ENCODE measurements at regions not wholly inside any gene's neighbourhood (a gene's known extent, or its start where the extent isn't known, plus 50 kb on each side); places are given as distances from the start of the nearest gene placed in this dataset.
"Not testable (repeated sequence)": the region's sequence is repeated elsewhere in the genome, so short reads cannot be mapped to it uniquely, and the experiment has no call there.

GRCh38 chr9:89670801-89671434 lies 66.1 kb downstream of the GADD45G start:
- no peak for DNase-seq (ENCODE audit: low read depth in 3 of 3)

- DNase-seq (ENCODE audit: low read depth in 3 of 3): no peak
Measured at GRCh38 chr9:89674667-89675057, 69.8 kb downstream of the GADD45G start.

- no peak for DNase-seq (ENCODE audit: low read depth in 3 of 3)
Measured at GRCh38 chr9:89675058-89675742, 70.4 kb downstream of the GADD45G start.

- no peak for DNase-seq (ENCODE audit: low read depth in 3 of 3)
Measured at GRCh38 chr9:89676281-89676680, 71.5 kb downstream of the GADD45G start.

GRCh38 chr9:89677702-89678395 lies 73.0 kb downstream of the GADD45G start:
- no peak for DNase-seq (ENCODE audit: low read depth in 3 of 3)

- no peak for DNase-seq (ENCODE audit: low read depth in 3 of 3)
Measured at GRCh38 chr9:89678396-89679015, 73.7 kb downstream of the GADD45G start.

GRCh38 chr9:89679016-89679415 lies 74.2 kb downstream of the GADD45G start:
- DNase-seq (ENCODE audit: low read depth in 3 of 3): no peak

- DNase-seq (ENCODE audit: low read depth in 3 of 3): no peak
Measured at GRCh38 chr9:89679581-89679980, 74.8 kb downstream of the GADD45G start.

- no peak for DNase-seq (ENCODE audit: low read depth in 3 of 3)
Measured at GRCh38 chr9:89680547-89681467, 76.0 kb downstream of the GADD45G start.

GRCh38 chr9:89681468-89681859 lies 76.7 kb downstream of the GADD45G start:
- not testable (repeated sequence) for DNase-seq (ENCODE audit: low read depth in 3 of 3)

- DNase-seq (ENCODE audit: low read depth in 3 of 3): no peak
Measured at GRCh38 chr9:89683626-89684025, 78.8 kb downstream of the GADD45G start.

GRCh38 chr9:89684218-89684617 lies 79.4 kb downstream of the GADD45G start:
- no peak for DNase-seq (ENCODE audit: low read depth in 3 of 3)

- no peak for DNase-seq (ENCODE audit: low read depth in 3 of 3)
Measured at GRCh38 chr9:89684912-89685636, 80.3 kb downstream of the GADD45G start.

GRCh38 chr9:89685698-89686097 lies 80.9 kb downstream of the GADD45G start:
- no peak for DNase-seq (ENCODE audit: low read depth in 3 of 3)

GRCh38 chr9:89686126-89686525 lies 81.3 kb downstream of the GADD45G start:
- DNase-seq (ENCODE audit: low read depth in 3 of 3): no peak

GRCh38 chr9:89686621-89687020 lies 81.8 kb downstream of the GADD45G start:
- no peak for DNase-seq (ENCODE audit: low read depth in 3 of 3)

GRCh38 chr9:89687188-89687587 lies 82.4 kb downstream of the GADD45G start:
- DNase-seq (ENCODE audit: low read depth in 3 of 3): no peak

- DNase-seq (ENCODE audit: low read depth in 3 of 3): no peak
Measured at GRCh38 chr9:89687848-89688247, 83.0 kb downstream of the GADD45G start.

GRCh38 chr9:89689321-89689720 lies 84.5 kb downstream of the GADD45G start:
- not testable (repeated sequence) for DNase-seq (ENCODE audit: low read depth in 3 of 3)

GRCh38 chr9:89690334-89690912 lies 85.6 kb downstream of the GADD45G start:
- DNase-seq (ENCODE audit: low read depth in 3 of 3): no peak
